22Rv1 (cell line): ENCODE measurements at regions not wholly inside any gene's neighbourhood (a gene's known extent, or its start where the extent isn't known, plus 50 kb on each side); places are given as distances from the start of the nearest gene placed in this dataset.

Source experiments
- ZFX ChIP-seq: fragments of 450-650 bp; IDR thresholded peaks from 2 replicates; pipeline ENCODE4 v1.6.1; 2017; ENCODE audit warnings: antibody characterized with exemption, borderline replicate concordance
- TF ChIP-seq, protein P1 (sequence below): fragments of 450-650 bp; IDR thresholded peaks from 2 replicates; pipeline ENCODE4 v1.5.1; 2017; ENCODE audit warnings: mild to moderate bottlenecking

DNA sequence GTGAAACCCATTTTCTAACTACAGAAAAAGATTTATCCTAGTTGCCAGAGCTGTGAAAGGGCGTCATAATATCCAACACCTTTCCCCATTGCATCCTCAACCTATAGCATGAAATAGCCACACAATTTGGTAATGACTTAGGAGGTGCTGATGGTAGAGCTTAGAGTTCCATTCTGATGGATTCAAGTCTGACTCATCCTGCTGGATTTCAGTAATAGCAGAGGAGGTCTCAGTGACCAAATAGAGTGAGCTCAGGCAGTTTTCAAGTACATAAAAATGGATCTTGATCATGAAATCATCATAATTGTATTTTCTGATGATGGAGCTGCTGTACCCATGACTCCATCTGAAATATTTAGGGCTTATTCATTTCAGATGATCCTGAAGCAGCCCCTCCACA is 270.7 kb upstream of the KLHL29 start:
- TF ChIP-seq, protein P1, sequence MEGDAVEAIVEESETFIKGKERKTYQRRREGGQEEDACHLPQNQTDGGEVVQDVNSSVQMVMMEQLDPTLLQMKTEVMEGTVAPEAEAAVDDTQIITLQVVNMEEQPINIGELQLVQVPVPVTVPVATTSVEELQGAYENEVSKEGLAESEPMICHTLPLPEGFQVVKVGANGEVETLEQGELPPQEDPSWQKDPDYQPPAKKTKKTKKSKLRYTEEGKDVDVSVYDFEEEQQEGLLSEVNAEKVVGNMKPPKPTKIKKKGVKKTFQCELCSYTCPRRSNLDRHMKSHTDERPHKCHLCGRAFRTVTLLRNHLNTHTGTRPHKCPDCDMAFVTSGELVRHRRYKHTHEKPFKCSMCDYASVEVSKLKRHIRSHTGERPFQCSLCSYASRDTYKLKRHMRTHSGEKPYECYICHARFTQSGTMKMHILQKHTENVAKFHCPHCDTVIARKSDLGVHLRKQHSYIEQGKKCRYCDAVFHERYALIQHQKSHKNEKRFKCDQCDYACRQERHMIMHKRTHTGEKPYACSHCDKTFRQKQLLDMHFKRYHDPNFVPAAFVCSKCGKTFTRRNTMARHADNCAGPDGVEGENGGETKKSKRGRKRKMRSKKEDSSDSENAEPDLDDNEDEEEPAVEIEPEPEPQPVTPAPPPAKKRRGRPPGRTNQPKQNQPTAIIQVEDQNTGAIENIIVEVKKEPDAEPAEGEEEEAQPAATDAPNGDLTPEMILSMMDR: no peak
- no peak for TF ChIP-seq ZFX
